Heart right ventricle (tissue), 16 donors: ENCODE measurements at regions not wholly inside any gene's neighbourhood (a gene's known extent, or its start where the extent isn't known, plus 50 kb on each side); places are given as distances from the start of the nearest gene placed in this dataset.
A peak's percentile ranks its signal among the peaks of the same experiment; 100 is the strongest.

Experiments used
- ATAC-seq, 8 donors: fragments of 200-7000 bp; cut with Tn5 transposase; one replicate each; pipeline ENCODE4 v1.9.1; 2020; ENCODE audit warnings: mild to moderate bottlenecking in 8 of 8, moderate library complexity in 8 of 8, moderate number of reproducible peaks in 1 of 8
- DNase-seq, 2 donors: peaks; one replicate each; pipeline ENCODE4 v3.0.0-alpha.2; 2020
- H3K27ac ChIP-seq, 10 donors: fragments of 200-600 bp; sonication (generic) in 2 of 10; one replicate each; pipeline versions ENCODE4 v1.5.0 to v1.8.0; 2020 to 2022; ENCODE audit warnings: mild to moderate bottlenecking in 3 of 10
- H3K27me3 ChIP-seq, 7 donors: fragments of 200-600 bp; one replicate each; pipeline ENCODE4 v1.8.0; 2021 to 2022; ENCODE audit warnings: mild to moderate bottlenecking in 2 of 7
- H3K36me3 ChIP-seq, 9 donors: fragments of 200-600 bp; sonication (generic) in 1 of 9; one replicate each; pipeline versions ENCODE4 v1.5.0 to v1.8.0; 2020 to 2022; ENCODE audit warnings: mild to moderate bottlenecking in 2 of 9
- H3K4me1 ChIP-seq, 9 donors: fragments of 200-600 bp; sonication (generic) in 1 of 9; one replicate each; pipeline versions ENCODE4 v1.5.0 to v1.8.0; 2020 to 2022; ENCODE audit warnings: mild to moderate bottlenecking in 4 of 9
- H3K4me3 ChIP-seq, 10 donors: fragments of 200-600 bp; sonication (generic) in 2 of 10; one replicate each; pipeline versions ENCODE4 v1.5.0 to v1.8.0; 2020 to 2022; ENCODE audit warnings: mild to moderate bottlenecking in 7 of 10, moderate library complexity in 2 of 10
- H3K9me3 ChIP-seq, 11 donors: fragments of 200-600 bp in 10 of 11; sonication (generic) in 2 of 11; one replicate each; pipeline versions ENCODE4 v1.5.0 to v1.8.0; 2013 to 2022; ENCODE audit warnings: mild to moderate bottlenecking in 2 of 11, control low read depth in 1 of 11, moderate library complexity in 1 of 11
- CTCF ChIP-seq, 9 donors: fragments of 200-600 bp; sonication (generic) in 2 of 9; IDR thresholded peaks; one replicate each; pipeline versions ENCODE4 v1.5.0 to v1.8.0; 2021 to 2022; ENCODE audit warnings: antibody characterized with exemption in 9 of 9, mild to moderate bottlenecking in 5 of 9, moderate library complexity in 1 of 9
- WGBS, 2 donors: extraction: QIAGEN DNeasy Blood & Tissue Kit; methylation state at CpG; one replicate each; pipeline ENCODE4 v1.1.7; 2013; ENCODE audit warnings: inconsistent platforms in 1 of 2; 5-methylcytosine and 5-hydroxymethylcytosine counted together
- intact Hi-C, 10 donors: fragments of 100-400 bp; cut with DNase I; formaldehyde crosslinking; loops; one replicate each; pipeline versions ENCODE4 v1.11.1 to v1.14.2; 2022
- donor health status: Arrhythmogenic right ventricular cardiomyopathy.
- donor health status: ischemic (EF 13 %, LVEDD 7.1; RV severe dilation, severe dysfunction).
- donor health status: healthy with polysubstance abuse.
- donor health status: DM: no; HTN: yes; CAD: no.
- donor health status: DM: no; HTN: no; CAD: no.
- donor health status: ischemic (EF 25% LVEDD 6.9; RV normal size, moderate dysfunction).
- donor health status: ischemic (EF 25% LVEDD 5.7; RV mildly dilated, moderate dysfunction).
- donor health status: healthy.
- donor health status: DM: yes; HTN: yes; CAD: no.
- donor health status: Ischemic cardiomyopathy.
- donor health status: ischemic (EF 35%, LVEDD 5.7; RV mildly dilated, moderate dysfunction).
- donor health status: nonischemic (EF 11% LVEDD 7.7; RV severe dilation, severe dysfunction).
- donor health status: DM: yes; HTN: yes; CAD: no.
- donor health status: PGD.
- donor health status: ischemic (EF 29% LVEDD 5.4; RV normal size, mild dysfunction).
- donor health status: nonischemic (EF 23%, LVEDD 6.1; RV moderate dilation, normal function).

- ATAC-seq: peak in 7 of 8 donors; percentile 15 to 51 (median 40)
- H3K4me1 ChIP-seq: peaks cover 7 to 69% (median 46%) of the 10 kb centered on the region in 9 donors
- no peak for DNase-seq
Measured at GRCh38 chr6:44051515-44051914, 75.7 kb downstream of the MRPL14 start.

DNA sequence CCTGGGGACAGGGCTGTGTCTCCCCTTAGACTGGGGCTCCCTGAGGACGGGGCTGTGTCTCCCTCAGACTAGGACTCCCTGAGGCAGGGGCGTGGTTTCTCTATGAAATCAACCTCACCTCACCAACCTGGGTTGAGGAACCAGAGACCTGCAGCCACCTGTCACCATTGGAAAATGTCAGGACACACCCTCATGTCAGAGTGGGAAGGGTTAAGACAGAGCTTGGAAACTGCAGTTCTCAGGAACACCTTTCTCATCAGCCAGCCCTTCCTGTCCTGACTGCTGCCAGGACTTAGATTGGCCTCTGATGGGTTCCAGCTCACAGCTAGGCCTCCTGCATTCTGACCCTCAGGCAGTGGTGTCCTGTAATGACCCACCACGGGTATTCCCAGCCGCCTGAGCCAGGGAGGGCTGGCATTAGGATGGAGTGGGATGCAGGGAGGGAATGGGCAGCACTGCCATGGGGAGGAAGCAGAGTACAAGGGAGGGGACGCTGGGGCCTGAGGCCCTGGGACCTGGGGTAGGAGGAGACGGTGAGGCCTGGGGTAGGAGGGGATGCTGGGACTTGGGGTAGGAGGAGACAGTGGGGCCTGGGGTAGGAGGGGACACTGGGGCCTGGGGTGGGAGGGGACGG, 76.3 kb downstream of the MRPL14 start:
- Histone ChIP-seq H3K27ac (peak overlapping the region in 7 of 10 donors; percentile 31 to 77 (median 69)), H3K4me3 (no peak overlapping the region), H3K4me1 (peaks cover 7 to 67% (median 46%) of the 10 kb centered on the region in 9 donors), H3K9me3 (no peaks in the 10 kb centered on the region), H3K27me3 (no peaks in the 10 kb centered on the region), H3K36me3 (no peaks in the 10 kb centered on the region)
- DNase-seq (no peak), ATAC-seq (peak in 6 of 8 donors; percentile 9 to 51 (median 20))
- 54 to 62% methylated on average over 7 of the region's 7 CpGs for WGBS, 2 donors
- intact Hi-C loops: no loop called here
- TF ChIP-seq CTCF (IDR thresholded peaks at IDR 0.05): no peak

More at GRCh38 chr6:44051515-44051914, 75.7 kb downstream of the MRPL14 start:
- no peak for TF ChIP-seq CTCF (IDR thresholded peaks at IDR 0.05)
- H3K9me3 ChIP-seq: no peaks in the 10 kb centered on the region
- no peak overlapping the region for H3K4me3 ChIP-seq
- 57 to 63% methylated on average over 3 of the region's 3 CpGs for WGBS, 2 donors
- intact Hi-C loops: no loop called here
- H3K36me3 ChIP-seq: no peaks in the 10 kb centered on the region
- no peaks in the 10 kb centered on the region for H3K27me3 ChIP-seq
- H3K27ac ChIP-seq: peak overlapping the region in 7 of 10 donors; percentile 31 to 77 (median 69)

- WGBS, 2 donors: 73 to 77% methylated on average over 6 of the region's 6 CpGs
- H3K27ac ChIP-seq: peak overlapping the region in 7 of 10 donors; percentile 42 to 77 (median 69)
- intact Hi-C loops: no loop called here
- DNase-seq (no peak), ATAC-seq (no peak)
- no peaks in the 10 kb centered on the region for H3K27me3 ChIP-seq
- no peaks in the 10 kb centered on the region for H3K9me3 ChIP-seq
- no peak for TF ChIP-seq CTCF (IDR thresholded peaks at IDR 0.05)
- H3K4me3 ChIP-seq: no peak overlapping the region
- H3K4me1 ChIP-seq: peaks cover 7 to 73% (median 50%) of the 10 kb centered on the region in 9 donors
- no peaks in the 10 kb centered on the region for H3K36me3 ChIP-seq
Measured at GRCh38 chr6:44049989-44050871, 77.0 kb downstream of the MRPL14 start.

DNA sequence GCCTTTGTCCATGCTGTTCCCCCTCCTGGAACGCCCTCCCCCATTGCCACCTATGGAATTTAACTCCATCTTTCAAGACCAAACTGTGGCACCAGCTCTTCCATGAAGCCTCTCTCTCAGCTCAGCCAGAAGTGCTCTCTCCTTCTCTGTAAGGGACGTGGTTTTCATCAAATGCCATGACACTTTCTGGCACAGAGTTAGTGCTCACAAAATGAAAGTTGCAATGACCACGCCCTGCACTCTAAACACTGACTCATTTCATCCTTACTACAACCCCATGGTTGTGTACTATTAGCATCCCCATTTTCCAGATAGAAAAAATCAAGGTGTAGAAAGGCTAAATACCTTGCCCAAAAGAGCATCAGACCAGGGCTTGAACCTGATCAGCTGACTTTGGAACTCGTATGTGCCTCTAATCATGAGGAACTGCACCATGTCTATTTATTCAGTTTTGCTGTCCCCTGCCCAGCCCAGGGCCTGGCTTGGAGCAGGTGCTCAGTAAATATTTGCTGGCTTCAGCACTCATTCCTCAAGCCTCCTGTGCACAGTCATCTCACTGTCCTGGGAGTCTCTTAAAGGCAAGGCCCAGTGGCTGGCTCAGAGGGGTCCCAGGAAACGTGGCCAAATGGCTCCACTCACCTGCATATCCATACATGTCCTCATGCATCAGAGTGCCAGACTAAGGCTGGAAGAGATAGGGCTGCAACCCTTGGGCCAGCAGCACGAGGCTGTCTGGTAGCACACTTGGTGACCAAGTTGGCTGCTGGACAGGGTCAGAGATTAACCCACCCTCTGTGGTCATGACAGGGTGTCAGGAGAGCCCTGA, 77.9 kb downstream of the MRPL14 start:
- WGBS, 2 donors: 58 to 60% methylated on average over 6 of the region's 6 CpGs
- Histone ChIP-seq H3K4me3 (no peak overlapping the region), H3K27me3 (no peaks in the 10 kb centered on the region), H3K27ac (peak overlapping the region in 7 of 10 donors; percentile 34 to 75 (median 61)), H3K4me1 (peaks cover 7 to 69% (median 51%) of the 10 kb centered on the region in 9 donors), H3K9me3 (no peaks in the 10 kb centered on the region), H3K36me3 (no peaks in the 10 kb centered on the region)
- DNase-seq: no peak
- no peak for TF ChIP-seq CTCF (IDR thresholded peaks at IDR 0.05)
- peak in 1 of 8 donors; percentile 34 for ATAC-seq
- intact Hi-C loops: no loop called here
